GM21737 (cell line): ENCODE measurements at regions not wholly inside any gene's neighbourhood (a gene's known extent, or its start where the extent isn't known, plus 50 kb on each side); places are given as distances from the start of the nearest gene placed in this dataset.

Source experiments
- ATAC-seq: cut with Tn5 transposase; IDR thresholded peaks from one replicate; pipeline ENCODE4 v1.9.1; 2021; ENCODE audit warnings: mild to moderate bottlenecking, moderate library complexity; ENCODE audit not compliant: unreplicated experiment

DNA sequence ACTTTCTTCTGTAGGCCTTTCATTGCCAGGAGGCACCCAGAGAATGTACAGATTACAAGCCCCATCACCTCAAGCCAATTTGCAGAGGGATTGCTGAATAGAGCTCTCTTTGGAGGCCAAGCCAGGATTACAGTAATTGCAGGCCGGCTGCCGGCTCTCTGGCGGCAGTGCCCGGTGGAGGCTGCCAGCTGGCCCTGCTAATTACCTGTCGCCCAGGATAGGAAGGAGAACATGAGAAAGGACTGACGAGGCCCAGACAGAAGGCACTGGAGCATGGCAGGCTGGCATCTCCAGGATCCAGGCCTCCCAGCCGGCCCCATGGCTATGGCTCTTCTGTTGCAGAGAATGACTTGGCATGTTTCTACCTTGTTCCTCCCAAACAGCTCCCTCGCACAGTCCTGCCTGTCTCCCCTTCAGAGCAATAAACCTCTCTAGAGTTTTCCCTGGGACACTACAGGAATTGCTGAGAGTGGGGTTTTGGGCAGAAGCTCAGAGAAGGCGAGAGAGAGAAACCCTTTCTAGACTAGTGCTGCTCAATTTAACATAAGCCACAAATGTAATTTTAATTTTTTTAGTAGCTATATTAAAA is 273.6 kb upstream of the PROK2 start:
- ATAC-seq, result no peak

DNA sequence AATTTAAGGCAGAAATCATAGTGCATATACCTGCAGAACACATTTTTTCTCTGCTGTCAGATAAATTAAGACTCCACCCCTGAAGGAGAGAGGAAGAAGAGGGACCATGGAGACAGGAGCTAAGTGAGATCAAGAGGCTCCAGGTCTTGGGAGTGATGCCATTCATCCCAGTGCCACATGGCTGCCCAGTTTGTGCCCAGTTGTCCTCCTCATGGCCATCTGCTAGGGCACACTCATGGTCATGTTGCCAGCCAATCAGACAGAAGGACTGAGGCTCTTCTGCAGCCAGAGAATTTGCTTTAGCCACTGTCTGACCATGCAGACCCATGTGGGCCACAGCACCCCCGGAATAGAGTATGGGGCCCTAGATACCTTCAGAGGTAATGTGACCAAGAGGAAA is 270.5 kb upstream of the PROK2 start:
- ATAC-seq, result no peak

DNA sequence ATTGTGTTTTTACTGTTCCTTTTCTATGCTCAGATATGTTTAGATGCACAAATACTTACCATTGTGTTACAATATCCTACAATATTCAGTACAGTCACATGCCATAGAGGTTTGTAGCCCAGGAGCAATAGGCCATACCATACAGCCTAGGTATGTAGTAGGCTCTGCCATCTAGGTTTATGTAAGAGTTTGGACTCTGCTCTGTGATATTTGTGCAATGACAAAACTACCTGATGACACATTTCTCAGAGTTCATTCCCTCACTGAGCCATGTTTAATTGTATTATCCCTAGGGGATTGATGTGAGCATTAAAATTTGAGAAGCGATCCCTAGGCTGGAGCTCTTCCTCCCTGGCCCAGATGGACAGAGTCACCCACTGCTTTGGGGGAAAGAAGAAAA is 270.0 kb upstream of the PROK2 start:
- ATAC-seq, result no peak

DNA sequence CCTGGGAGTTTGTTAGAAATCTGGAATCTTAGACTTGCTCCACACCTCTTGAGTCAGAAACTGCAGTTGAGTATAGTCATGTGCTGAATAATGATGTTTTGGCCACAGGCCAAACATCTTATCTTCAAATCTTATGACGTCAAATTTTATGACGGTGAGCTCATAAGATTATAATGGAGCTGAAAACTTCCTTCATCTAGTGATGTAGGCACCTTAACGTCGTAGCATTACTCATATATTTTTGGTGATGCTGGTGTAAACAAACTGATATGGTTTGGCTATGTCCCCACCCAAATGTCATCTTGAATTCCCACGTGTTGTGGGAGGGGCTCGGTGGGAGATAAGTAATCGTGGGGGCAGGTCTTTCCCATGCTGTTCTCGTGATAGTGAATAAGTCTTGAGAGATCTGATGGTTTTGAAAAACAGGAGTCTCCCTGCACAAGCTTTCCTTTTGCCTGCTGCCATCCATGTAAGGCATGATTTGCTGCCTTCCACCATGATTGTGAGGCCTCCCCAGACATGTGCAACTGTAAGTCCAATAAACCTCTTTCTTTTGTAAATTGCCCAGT is 268.0 kb upstream of the PROK2 start:
- no peak for ATAC-seq

DNA sequence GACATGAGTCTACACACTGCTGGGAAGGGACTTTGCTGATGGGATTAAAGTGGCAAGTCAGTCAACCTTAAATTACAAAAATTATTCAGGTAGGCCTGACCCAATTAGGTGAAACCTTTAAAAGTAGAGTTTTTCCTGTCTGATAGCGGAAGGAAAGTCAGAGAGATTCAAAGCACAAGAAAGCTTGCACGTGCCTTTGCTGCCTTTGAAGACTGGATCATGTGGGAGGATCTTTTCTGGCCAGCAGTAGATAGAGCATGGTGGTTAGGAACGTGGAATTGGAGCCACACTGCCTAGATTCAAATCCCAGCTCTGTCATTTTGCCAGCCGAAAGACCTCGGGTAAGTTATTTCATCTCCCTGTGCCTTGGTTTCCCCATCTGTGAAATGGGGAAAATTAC is 265.8 kb upstream of the PROK2 start:
- ATAC-seq, result no peak

DNA sequence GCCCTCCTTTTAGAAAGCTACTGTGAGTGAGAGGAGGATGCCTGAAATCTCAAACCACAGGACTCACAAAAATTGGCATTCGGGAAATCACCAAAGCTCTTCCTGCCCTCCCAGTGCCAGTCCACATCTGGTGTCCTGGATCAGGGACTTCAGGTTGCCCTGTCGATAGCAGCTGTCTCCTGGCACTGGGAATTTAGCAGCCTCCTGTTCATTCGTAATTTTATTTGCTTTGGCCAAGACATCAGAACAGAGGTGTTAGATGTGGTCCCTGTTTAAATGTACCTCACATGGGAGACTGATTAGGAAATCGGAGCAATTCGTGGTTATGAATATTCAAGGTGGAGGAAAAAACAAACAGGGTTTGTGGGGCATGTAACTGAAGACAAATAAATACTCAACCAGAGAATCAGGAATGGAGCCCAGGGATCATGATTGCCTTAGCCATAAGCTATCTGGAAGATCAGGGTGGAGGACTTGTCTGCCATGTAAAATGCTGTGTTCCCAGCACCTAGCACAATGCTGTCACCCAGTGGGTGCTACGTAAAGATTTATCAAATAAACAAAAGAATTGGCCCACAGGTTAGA is 265.2 kb upstream of the PROK2 start:
- no peak for ATAC-seq

DNA sequence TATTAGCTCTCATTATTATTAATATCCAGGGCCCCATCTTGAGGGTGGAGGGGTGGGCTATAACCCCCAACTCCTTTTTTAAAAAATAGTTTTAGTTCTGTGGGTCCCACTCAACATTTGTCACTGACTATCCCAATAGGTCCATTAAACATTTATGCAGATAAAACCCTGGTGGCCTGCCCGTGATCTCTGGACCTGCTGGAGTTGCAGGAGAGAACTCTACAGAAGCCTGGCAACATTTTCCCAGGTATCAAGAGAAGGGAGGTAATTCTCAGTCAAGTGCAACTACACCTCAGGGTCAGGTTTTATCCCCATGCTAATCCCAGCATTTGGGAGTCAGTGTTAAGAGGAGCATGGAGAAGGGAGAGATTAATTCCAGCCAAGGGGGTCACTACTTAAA is 264.4 kb upstream of the PROK2 start:
- ATAC-seq, result no peak

DNA sequence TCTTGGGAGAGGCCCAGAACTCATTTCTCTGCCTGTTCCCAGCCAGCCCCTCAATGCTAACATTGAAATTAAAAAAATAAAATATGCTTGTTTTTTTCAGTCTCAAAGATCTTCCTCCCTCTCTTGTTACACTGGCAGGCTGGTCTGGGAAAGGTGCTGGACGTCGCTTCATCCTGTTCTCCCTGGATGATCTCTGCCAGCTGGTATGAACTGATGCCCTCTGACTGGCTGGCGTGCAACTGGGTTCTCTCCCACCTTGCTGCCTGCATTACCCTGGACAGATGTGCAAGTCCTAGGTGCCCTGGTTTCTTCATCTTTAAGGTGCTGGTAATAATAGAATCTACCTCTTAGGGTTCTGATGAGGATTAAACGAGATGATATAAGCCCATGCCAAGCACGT is 263.9 kb upstream of the PROK2 start:
- ATAC-seq, result no peak

DNA sequence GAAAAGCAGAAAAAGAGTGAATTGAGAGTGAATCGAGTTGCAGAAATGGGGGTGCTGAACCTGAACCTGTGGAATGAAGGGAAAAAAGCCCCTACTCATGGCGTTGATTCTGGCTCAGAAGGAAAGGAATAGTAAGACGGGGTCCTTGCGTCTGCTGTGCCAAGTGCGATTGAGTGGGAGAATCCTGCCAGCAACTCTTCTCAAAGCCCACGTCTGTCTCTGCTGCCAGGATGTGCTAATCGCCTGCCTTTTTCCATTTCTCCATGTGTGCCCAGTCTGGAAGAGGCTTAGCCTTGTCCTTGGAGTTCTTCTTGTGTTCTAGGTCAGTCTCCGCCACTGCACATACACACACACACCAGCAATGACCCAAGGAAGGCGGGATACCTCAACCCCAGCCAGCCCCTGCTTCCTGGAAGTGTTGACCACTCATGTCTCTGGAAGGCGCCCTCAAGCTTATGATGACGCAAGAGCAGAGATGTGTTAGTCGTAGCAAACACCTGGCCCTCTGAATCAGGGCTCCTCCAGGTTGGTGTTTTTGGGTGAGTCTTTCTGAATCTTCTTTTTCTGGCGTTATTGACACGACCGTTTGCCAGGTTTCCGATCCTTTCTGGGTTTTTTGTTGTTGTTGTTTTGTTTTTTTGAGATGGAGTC is 262.4 kb upstream of the PROK2 start:
- no peak for ATAC-seq

DNA sequence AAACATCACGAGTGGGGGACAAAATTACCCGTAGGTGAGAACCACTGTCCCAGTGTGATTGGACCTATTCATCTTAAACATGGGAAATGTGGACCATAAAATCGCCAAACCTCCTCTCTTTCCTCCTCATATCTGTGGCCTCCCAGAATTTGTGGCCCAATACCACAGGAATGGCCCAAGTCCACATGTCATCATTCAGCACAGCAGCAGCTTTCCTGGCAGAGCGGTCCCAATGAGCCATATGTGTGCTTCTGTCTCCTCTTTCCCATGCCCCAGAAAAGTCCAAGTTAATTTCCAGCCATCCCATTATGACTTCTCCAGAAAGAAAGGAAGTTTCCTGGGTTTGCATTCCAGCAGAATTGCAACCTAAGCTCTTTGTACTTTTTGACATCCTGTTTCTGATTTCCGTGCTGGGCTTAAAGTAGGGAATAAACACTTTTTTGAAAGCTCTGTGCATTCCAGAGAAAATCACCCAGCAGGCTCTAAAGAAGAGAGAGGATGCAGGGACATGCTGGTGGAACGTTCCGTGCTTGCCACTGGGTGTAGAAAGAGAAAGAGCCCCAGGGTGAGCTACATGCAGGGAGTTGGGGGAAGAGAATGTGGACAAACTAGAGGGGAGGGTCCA is 259.4 kb upstream of the PROK2 start:
- ATAC-seq, result no peak

DNA sequence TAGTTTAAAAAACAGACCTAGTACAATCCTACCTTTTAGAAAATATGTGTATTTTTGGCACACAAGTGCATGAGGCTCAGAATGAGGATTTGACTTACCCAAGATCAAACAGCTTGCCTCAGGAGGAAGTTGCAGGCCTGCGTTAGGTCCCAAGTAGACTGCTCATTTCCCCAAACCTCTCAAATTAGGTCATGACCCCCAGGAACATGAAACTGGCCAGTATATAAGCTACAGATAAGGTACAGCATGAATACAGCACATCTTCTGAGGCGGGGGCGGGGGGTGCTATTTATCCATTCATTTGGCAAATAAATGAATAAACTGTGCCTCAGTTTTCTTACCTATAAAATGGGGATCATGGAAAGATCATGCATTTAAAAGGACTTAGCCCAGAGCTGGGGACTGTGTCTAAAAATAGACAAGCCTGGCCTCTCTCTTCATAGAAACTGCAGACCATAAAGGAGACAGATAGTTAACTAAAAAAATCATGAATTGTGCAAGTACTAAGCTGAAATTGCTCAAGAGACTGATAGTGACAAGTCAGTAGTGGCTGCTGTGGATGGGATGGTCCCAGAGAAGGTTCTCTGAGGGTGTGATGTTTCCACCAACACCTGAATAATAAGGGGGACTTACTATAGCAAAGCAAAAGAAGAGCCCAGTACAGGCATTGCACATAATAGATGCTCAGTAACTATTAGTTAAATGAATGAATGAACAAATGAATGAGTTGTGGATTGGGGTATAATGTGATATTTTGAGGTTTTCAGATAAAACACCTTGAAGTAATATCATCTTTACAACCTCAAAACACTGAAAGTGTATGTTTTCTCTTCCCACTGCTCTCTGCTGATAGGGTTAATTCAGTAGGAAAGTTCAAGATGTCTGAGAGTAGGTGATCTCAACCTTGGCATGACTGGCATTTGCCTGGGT is 258.5 kb upstream of the PROK2 start:
- ATAC-seq, result no peak

DNA sequence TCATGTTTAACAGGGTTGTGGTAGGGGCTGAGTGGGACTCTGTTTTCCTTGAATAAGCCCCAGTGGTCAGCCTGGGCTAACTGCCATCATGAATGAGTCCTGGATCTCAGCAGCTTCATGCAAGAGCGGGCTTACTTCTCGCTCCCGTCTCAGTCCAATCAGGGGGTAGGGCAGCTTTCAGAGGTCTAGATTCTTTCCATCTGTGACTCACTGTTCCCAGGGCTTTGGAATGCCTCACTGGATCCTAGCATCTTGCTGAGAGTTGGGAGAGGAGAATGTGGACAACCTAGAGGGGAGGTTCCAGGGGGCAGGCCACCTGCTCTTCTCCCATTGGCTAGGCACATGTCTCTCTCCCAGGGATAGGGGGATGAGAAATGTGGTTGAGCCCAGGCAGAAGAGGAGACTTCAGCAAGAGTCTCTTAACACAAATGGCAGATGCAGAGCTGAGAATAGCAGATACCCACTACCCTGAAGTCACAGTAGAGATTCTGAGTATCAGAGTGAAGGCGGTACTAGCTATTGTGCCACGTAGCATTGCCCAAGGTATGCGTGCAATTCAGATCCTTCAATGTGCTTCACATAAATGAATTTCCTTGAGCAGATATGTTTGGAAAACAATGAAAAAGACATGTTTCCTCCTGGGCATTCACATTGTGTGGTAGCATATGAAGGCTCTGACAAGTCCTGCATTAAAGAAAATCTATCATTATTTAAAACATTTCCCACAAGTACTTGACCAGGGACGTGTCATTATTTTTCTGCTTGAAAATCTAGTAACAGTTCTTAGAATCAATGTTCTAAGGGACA is 257.7 kb upstream of the PROK2 start:
- ATAC-seq, result no peak

DNA sequence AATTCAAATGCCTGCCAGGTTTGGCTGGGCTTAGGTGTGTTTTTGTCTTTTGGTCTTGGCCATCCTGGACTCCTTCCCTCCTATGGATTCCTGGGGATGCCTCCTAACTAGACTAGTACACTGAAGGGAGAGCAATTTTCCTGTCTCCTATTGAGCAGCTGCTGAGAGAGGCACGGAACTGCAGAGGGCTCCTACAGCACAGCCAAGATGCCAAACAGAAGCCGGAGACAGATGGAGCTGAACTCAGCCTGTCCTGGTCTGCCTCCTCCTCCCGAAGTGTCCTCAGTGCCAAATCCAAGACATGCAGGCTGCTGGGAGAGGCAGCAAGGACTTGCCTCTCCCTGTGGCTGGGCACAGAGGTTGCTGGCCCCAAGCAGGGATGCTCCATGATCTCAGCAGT is 256.6 kb upstream of the PROK2 start:
- ATAC-seq, result no peak

DNA sequence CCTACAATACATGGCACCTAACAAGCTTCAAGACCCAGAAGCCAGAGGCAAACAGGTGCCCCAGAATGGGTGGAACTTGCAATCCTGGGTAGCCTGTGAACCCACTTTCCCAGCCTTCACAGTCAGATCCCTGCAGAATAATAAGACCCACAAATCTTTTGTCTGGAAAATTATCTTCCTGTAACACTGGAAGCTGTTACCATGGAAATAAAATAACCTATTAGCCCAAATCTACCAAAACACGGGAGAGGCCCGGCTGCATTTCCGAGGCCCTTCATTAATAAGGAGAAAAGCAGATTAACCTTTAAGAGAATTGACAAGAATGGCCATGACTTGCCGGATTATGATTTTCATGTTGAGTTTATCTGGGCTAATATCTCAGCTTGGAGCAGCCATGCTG is 256.1 kb upstream of the PROK2 start:
- no peak for ATAC-seq

DNA sequence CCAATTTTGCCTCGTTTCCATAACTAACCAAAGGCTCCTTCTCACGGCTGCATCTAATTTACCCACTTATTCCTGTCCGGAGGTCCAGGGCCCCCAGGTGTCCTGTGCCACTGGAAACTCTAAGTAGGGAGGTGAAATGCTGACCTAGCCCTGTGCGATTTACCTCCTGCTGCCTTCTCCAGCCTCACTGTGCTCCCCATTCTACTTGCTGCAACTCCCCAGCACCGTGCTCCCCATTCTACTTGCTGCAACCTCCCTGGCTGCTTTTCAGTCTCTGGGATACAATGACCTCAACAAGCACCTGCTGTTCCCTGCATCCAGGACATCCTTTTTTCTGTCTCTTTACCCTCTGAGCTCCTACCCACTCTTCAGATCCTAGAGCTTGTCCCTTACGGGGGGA is 254.7 kb upstream of the PROK2 start:
- ATAC-seq, result no peak

DNA sequence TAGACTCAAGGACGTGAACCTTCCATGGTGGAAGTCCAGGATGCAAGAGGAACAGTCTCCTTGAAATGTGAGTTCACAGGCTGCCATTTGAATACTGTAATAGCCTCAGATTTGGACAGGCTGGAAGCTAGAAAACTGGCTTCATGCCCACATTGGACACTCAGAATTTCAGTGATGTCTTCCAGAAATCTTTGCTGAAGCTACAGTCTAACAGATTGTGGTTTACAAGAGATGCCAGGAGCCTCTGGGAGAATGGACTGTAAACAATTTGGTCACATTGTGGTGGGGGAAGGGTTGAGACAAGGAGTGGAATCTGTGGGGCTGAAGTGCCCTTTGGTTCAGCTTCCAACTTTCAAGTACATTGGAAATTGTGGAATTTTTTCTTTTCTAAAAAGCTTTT is 252.0 kb upstream of the PROK2 start:
- no peak for ATAC-seq

DNA sequence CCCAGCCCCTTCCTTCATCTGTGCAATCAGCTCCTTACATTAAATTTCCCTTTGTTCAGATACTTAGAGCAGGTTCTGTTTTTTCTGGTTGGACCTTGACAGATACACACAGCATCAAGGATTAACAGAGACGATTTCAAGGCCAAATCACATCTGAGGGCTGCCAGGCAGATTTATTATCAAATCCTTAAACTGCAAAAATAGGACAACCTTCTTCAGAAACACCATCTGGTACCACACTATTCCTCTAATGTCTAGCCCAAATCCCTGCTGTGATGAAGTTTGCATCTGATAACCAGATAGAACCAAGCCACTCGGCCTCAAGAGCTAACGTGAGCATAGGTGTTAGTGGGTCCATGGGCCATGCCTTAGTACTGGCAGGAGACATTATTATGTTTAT is 250.7 kb upstream of the PROK2 start:
- no peak for ATAC-seq

DNA sequence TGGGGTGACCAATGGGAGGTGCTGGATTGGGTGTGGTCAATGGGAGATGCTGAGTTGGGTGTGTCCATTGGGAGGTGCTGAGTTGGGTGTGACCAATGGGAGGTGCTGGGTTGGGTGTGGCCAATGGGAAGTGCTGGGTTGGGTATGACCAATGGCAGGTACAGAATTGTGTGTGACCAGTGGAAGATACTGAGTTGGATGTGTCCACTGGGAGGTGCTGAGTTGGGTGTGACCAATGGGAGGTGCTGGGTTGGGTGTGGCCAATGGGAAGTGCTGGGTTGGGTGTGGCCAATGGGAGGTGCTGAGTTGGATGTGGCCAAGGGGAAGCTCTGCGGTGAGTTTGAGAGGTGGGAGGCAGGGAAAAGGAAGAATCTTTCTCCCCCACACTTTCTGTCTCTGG is 250.0 kb upstream of the PROK2 start:
- ATAC-seq, result no peak

DNA sequence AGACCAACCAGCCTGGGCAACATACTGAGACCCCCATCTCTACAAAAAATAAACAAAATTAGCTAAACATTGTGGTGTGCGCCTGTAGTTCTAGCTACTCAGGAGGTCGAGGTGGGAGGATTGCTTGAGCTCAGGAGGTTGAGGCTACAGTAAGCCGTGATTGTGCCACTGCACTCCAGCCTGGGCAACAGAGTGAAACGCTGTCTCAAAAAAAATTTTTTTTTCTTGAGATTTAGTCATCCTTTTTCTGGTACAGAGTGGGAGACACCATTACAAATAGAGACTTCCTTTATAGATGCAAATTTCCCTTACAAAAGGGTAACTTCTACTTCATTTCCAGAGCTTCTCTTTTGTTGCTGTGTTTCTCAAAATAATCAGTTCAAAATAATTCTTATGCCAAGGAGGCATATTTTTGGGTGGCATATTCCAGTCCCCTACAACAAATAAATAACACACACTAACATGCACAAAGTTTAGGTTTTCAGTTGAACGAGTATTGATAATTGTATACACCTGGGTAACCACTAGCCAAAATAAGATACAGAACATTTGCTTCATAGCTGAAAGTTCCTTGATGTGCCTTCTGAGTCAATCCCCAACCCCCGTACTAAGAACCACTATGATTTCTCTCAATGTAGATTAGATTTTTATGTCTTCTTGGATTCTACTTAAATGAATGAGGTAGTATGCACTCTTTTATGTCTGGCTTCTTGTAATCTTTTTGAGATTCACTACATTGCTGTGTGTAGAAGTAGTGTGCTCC is 248.9 kb upstream of the PROK2 start:
- no peak for ATAC-seq
